Glutamatergic neuron (in vitro differentiated cells): ENCODE measurements at regions not wholly inside any gene's neighbourhood (a gene's known extent, or its start where the extent isn't known, plus 50 kb on each side); places are given as distances from the start of the nearest gene placed in this dataset.
A peak's percentile ranks its signal among the peaks of the same experiment; 100 is the strongest.

Experiments used
- DNase-seq: peaks from one replicate; pipeline ENCODE4 v3.0.0; 2022
- H3K27ac Mint-ChIP-seq: one replicate; pipeline ENCODE4 v1.8.0; 2020; ENCODE audit warnings: mild to moderate bottlenecking, mixed read lengths, inconsistent platforms; ENCODE audit not compliant: unreplicated experiment
- H3K27me3 Mint-ChIP-seq: one replicate; pipeline ENCODE4 v1.8.0; 2020; ENCODE audit warnings: mild to moderate bottlenecking, moderate library complexity, mixed read lengths, inconsistent platforms; ENCODE audit not compliant: unreplicated experiment
- H3K36me3 Mint-ChIP-seq: one replicate; pipeline ENCODE4 v1.8.0; 2020; ENCODE audit warnings: mild to moderate bottlenecking, mixed read lengths, inconsistent platforms; ENCODE audit not compliant: unreplicated experiment
- H3K4me1 Mint-ChIP-seq: one replicate; pipeline ENCODE4 v1.8.0; 2020; ENCODE audit warnings: mild to moderate bottlenecking, low read depth, mixed read lengths, inconsistent platforms; ENCODE audit not compliant: unreplicated experiment
- H3K4me3 Mint-ChIP-seq: one replicate; pipeline ENCODE4 v1.8.0; 2020; ENCODE audit warnings: mild to moderate bottlenecking, mixed read lengths, inconsistent platforms; ENCODE audit not compliant: unreplicated experiment
- H3K9me3 Mint-ChIP-seq: one replicate; pipeline ENCODE4 v1.8.0; 2020; ENCODE audit warnings: mild to moderate bottlenecking, moderate library complexity, mixed read lengths, inconsistent platforms; ENCODE audit not compliant: unreplicated experiment
- CTCF ChIP-seq: fragments of 200-600 bp; sonication (generic); IDR thresholded peaks from one replicate; pipeline ENCODE4 v1.5.0; 2021; ENCODE audit not compliant: partially characterized antibody, unreplicated experiment

- DNase-seq = peak; percentile 34
- H3K27ac Mint-ChIP-seq = no peak overlapping the region
- no peak for TF ChIP-seq CTCF
- peaks cover 2% of the 10 kb centered on the region for H3K9me3 Mint-ChIP-seq
- no peak overlapping the region for H3K4me3 Mint-ChIP-seq
- H3K4me1 Mint-ChIP-seq = no peaks in the 10 kb centered on the region
- H3K36me3 Mint-ChIP-seq = no peaks in the 10 kb centered on the region
- H3K27me3 Mint-ChIP-seq = no peaks in the 10 kb centered on the region
Observed at GRCh38 chr6:19892260-19892659, 55.1 kb downstream of the ID4 start.

- no peak for TF ChIP-seq CTCF
- no peaks in the 10 kb centered on the region for H3K4me1 Mint-ChIP-seq
- H3K36me3 Mint-ChIP-seq = no peaks in the 10 kb centered on the region
- H3K9me3 Mint-ChIP-seq = peaks cover 2% of the 10 kb centered on the region
- no peaks in the 10 kb centered on the region for H3K27me3 Mint-ChIP-seq
- no peak for DNase-seq
- H3K27ac Mint-ChIP-seq = no peak overlapping the region
- H3K4me3 Mint-ChIP-seq = no peak overlapping the region
Observed at GRCh38 chr6:19895866-19896692, 58.9 kb downstream of the ID4 start.

- Mint-ChIP-seq H3K9me3 (peaks cover 4% of the 10 kb centered on the region), H3K4me1 (no peaks in the 10 kb centered on the region), H3K27me3 (no peaks in the 10 kb centered on the region), H3K4me3 (no peak overlapping the region), H3K36me3 (no peaks in the 10 kb centered on the region), H3K27ac (no peak overlapping the region)
- TF ChIP-seq CTCF = no peak
- DNase-seq = no peak
Observed at GRCh38 chr6:19896693-19897010, 59.5 kb downstream of the ID4 start.

- no peak overlapping the region for H3K4me3 Mint-ChIP-seq
Observed at GRCh38 chr6:19898141-19898740, 61.1 kb downstream of the ID4 start.

More at GRCh38 chr6:19898141-19898740, 61.1 kb downstream of the ID4 start:
- H3K36me3 Mint-ChIP-seq = no peaks in the 10 kb centered on the region
- no peaks in the 10 kb centered on the region for H3K27me3 Mint-ChIP-seq
- H3K4me1 Mint-ChIP-seq = no peaks in the 10 kb centered on the region
- no peak for TF ChIP-seq CTCF
- no peak for DNase-seq
- H3K9me3 Mint-ChIP-seq = peaks cover 4% of the 10 kb centered on the region
- H3K27ac Mint-ChIP-seq = no peak overlapping the region
